HG03135 (cell line): ENCODE measurements at regions not wholly inside any gene's neighbourhood (a gene's known extent, or its start where the extent isn't known, plus 50 kb on each side); places are given as distances from the start of the nearest gene placed in this dataset.

ENCODE experiments used
- ATAC-seq: cut with Tn5 transposase; IDR thresholded peaks from one replicate; pipeline ENCODE4 v1.9.1; 2021; ENCODE audit warnings: mild to moderate bottlenecking, moderate library complexity; ENCODE audit not compliant: unreplicated experiment

GRCh38 chr3:26345613-26346012, 277.0 kb upstream of the LRRC3B start:
- no peak for ATAC-seq

DNA sequence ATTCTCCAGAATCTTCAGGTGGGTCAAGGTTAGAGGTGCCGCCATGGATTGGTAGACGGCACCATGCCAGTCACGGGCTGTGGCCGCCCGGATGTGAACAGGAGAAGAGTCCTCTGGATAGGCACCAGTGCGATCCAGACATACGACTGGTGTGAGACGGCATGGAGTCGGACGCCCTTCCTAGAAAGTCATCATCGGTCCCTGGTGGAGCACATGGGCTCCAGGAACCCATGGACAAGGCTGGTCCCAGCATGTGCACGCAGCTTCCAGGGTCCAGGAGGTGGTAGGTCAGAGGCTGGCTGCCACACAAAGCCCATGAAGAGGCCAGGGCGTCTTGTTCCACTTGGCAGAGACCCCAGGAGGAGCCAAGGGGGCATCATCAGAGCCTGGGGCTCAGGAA, 276.1 kb upstream of the LRRC3B start:
- no peak for ATAC-seq

DNA sequence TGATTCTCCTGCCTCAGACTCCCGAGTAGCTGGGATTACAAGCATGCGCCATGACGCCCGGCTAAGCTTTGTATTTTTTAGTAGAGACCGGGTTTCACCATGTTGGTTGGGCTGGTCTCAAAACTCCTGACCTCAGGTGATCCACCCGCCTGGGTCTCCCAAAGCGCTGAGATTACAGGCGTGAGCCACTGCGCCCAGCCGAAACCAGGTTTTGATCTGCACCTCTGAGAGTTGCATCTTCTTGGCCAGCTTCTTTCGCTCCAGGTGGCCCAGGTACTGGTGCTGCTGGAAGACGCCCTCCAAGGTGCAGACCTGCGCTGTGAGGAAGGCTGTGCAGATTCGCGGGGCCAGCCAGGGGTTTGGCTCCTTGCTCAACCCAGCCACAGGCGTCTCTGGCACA, 275.4 kb upstream of the LRRC3B start:
- no peak for ATAC-seq

DNA sequence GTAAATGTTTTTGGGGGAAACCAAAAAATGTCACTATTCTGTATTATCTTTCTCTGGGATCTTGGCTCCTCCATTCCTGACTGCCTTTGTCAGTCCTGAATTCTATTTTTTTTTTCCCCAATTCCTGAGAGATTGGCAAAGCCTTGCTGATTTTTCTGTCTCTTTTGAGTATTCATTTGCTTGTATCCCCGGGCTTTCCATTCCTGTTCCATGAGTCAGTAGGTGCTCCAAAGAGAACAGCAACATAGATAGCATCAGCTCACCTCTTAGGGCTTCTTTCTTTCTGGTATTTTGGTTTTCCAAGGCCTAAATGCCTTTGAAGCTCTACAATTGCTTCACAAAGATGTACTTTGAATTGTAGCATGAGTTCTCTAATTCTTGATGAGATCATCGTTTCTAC, 271.7 kb upstream of the LRRC3B start:
- ATAC-seq: no peak

DNA sequence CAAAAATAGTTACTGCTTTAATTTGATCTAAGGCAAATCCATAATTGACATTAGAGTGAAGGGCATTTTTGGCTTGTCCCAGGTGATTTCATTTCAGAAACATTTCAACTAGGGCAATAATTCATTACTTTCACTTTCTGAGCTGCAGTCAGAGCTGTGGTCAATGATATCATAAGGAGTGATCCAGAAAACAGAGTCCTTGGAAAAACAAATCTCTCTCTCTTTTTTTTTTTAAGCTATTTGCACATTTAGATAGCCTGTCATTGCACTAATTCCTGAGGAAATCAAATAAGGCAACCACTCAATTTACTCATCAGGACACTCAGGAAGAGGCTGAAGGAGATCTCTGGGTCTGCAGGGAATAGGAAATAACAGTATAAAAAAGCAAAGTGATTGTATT, 269.5 kb upstream of the LRRC3B start:
- no peak for ATAC-seq

GRCh38 chr3:26358405-26358804, 264.2 kb upstream of the LRRC3B start:
- no peak for ATAC-seq

- ATAC-seq: no peak
Measured at GRCh38 chr3:26365706-26366105, 256.9 kb upstream of the LRRC3B start.

- ATAC-seq: no peak
Measured at GRCh38 chr3:26368312-26368711, 254.3 kb upstream of the LRRC3B start.

GRCh38 chr3:26369133-26369532, 253.4 kb upstream of the LRRC3B start:
- ATAC-seq: no peak

DNA sequence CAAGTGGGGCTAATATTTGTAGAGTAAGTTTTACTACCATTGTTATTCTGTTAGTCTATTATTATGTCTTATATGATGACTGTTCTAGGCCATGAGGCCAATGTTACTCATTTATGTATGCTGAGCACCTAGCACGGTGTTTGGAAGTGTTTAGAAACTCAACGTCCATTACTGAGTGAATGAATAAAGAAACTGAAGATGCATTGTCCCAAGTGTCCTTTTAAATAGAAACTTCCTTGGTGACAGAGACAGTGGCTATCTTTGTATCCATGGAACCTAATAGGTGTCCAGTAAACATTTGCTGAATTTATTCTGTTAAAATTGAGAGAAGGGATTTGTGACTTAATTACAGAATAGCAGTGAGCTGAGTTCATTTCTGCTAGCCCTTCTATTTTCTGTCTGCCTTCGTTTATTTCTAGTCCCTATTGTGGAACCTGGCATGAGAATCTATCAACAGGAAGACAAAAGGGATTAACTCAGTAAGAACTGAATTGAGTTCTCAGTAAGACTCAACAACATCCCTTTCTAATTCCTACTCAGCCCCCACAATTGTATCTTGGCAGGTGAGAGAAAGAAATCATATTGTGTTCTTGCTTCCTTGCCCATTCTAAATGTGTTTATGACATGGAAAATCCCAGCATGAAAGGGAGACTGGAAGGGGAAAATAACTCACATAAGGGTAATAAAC, 246.6 kb upstream of the LRRC3B start:
- ATAC-seq: no peak

DNA sequence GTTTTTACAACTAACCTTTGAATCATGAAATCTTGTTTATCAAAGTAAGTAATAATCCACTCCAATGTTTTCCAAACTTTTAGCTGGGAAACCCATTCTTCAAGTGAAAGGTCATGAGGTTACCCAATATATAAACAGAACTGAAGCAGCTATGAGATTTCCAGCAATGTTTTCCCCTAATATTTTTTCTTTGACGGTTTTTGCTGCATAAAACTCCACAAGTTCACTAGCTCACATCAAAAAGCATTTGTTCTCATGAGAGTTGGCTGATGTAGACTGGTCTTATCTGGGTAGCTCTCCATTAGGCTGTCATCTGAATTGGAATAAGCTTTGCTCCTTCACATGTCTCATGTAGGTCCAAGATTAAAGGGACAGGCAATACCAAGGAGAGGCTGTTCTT, 241.2 kb upstream of the LRRC3B start:
- no peak for ATAC-seq

- no peak for ATAC-seq
Measured at GRCh38 chr3:26406636-26407035, 215.9 kb upstream of the LRRC3B start.

GRCh38 chr3:26418553-26418952, 204.0 kb upstream of the LRRC3B start:
- ATAC-seq: no peak

- ATAC-seq: no peak
Measured at GRCh38 chr3:26422415-26422814, 200.2 kb upstream of the LRRC3B start.

DNA sequence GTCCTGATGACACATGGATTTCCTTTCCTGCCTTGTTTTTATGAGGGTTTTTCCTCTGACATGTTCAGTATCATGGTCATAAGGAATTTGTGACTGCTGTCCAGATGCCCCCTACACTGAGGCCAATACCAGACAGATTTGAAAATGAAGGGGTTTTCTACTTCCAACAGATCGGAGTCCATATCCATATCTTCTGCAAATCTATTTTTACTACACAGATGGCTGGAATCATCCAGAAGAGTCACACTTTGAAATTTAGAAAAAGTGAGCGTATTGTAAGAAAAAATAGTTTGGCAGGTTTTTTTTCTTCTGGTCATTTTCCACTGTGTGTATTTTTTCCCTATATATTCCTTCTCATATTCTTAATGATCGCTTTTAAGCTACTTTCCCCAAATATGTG, 197.5 kb upstream of the LRRC3B start:
- ATAC-seq: no peak

- no peak for ATAC-seq
Measured at GRCh38 chr3:26428992-26429391, 193.6 kb upstream of the LRRC3B start.

DNA sequence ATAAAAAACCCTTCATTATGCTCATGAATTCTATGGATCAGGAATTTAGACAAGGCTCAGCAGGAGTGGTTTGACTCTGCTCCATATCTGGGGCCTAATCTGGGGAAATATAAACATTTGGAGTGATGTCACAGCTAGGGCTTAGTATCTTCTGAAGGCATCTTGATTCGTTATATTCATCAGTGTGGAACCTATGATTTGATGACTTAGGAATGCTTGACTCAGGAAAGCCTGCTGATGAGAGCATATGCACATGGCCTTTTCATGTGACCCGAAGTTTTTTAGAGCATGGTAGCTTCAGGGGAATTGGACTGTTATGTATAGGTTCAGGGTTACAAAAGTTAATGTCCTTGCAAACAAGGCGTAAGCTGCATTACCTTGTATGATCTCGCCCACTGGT, 184.9 kb upstream of the LRRC3B start:
- no peak for ATAC-seq

DNA sequence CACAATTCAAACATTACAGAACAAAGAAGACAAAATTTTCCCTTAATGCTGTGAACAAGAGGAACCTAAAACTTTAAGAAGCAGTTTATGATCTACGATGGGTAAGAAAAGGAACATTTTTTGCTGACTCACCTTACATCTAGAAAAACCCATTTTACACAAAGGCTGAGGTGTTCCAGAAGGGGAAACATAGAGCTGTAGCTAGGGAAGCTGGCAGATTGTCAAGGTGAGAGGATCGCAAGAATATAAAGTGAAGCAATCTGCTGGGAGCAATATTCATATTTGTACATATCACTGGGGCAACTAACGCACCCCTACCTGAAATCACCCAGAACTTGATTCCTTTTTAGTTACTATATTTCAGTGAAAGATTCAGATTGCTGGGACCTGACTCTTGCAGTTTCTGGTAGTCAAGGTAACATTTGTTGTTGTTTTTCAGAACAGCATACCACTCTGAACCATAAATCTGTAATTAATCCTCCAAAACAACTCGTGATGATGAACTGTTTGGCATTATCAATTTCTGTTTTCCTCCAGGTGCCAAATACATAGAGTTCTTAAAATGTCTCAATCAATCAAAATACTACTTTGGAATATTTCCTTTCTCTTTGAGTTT, 184.1 kb upstream of the LRRC3B start:
- ATAC-seq: no peak

- ATAC-seq: no peak
Measured at GRCh38 chr3:26438981-26439884, 183.3 kb upstream of the LRRC3B start.

DNA sequence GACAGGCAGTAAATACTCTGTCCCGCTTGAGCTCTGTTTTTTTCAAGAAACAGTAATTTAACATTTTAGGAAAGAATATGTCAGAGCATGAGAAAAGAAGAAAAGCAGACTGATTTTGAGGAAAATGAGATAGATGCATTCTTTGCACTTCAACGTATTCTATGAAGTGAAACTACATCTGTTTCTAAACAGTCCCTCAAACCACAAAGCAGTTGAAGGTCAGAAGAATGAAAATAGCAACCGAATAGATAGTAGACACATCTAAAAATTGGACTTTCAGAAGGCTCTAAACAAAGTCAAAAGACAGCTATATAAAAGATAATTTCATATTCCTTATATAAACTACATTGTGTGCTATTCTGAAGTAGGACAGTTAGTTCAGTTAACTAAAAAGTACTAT, 172.6 kb upstream of the LRRC3B start:
- ATAC-seq: no peak

- no peak for ATAC-seq
Measured at GRCh38 chr3:26452363-26452762, 170.2 kb upstream of the LRRC3B start.

DNA sequence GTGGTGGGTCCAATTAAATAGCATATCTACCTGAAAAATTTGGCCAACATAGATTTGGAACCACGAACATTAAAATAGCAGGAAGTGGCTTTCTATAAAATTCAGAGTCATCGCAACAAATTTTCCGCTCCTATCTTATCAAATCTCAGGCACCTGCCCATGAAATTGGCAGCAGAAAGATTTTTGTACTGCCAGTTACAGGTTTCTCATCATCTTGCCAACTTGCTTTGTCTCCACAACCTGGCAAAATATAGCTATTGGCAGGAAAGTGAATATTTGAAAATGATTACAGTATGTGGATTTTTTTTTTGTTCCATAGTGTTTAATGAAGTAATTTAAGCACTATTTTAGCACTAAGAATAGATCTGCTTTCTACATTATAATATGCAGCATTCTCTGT, 161.6 kb upstream of the LRRC3B start:
- ATAC-seq: no peak
